ENCODE measurements at regions not wholly inside any gene's neighbourhood (a gene's known extent, or its start where the extent isn't known, plus 50 kb on each side); places are given as distances from the start of the nearest gene placed in this dataset.

DNA sequence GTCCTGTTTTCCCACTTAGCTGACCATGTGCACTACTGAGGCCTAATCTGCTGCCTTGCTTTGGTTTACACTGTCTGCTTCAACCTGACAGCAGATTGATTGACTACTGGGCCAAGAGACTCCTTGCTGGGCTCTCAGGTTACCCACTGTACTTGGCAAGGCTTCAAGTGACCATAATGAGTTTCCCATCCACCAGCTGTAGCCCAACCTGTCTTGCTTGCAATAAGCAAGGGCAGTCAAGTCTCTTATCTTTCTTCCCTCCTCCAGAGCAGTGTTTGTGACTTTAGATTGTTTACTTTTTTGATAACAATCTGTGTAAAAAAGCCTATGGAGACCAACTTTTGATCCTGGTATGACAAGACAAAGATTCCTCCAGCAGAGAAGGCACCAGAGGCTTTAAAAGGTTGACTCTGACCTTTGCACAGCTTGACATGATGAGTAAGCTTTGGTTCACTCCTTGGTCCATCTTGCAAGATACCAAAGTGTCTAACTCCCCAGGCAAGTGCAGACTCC is 912.3 kb upstream of the SEMA6A start:
- in situ Hi-C loops (cut with MboI) = no loop called here
- Histone ChIP-seq H3K4me2 (ENCODE audit: control insufficient read depth, insufficient read depth) (no peak overlapping the region), H3K4me1 (ENCODE audit: control insufficient read depth, insufficient read depth, low read length) (no peaks in the 10 kb centered on the region), H3K79me2 (ENCODE audit: control insufficient read depth, insufficient read depth, low read length) (no peaks in the 10 kb centered on the region), H3K27me3 (replicated peaks in 1 of 2; ENCODE audit: control insufficient read depth in 2 of 2, insufficient read depth in 2 of 2, low read length in 1 of 2) (no peaks in the 10 kb centered on the region), H3K27ac (ENCODE audit: control insufficient read depth, insufficient read depth) (no peak overlapping the region), H4K20me1 (ENCODE audit: control insufficient read depth, insufficient read depth) (no peaks in the 10 kb centered on the region), H3K4me3 (no peak overlapping the region), H3K9ac (ENCODE audit: control insufficient read depth, insufficient read depth, low read length) (no peak overlapping the region), H2AFZ (ENCODE audit: control insufficient read depth, low read depth, low read length) (no peak overlapping the region), H3K36me3 (ENCODE audit: control insufficient read depth in 2 of 2, insufficient read depth in 2 of 2, low read length in 1 of 2) (no peaks in the 10 kb centered on the region), H3K9me3 (replicated peaks; ENCODE audit: control insufficient read depth, insufficient read depth, low read length) (no peaks in the 10 kb centered on the region)
- RAD21 ChIA-PET (ENCODE audit: unreplicated experiment) = no interaction called here
- CTCF ChIA-PET = no interaction called here
- BruUV-seq (replicated peaks) = no TSS peak
- TF ChIP-seq SMARCA5 (IDR thresholded peaks at IDR 0.05) (no peak), MYB (IDR thresholded peaks at IDR 0.05; ENCODE audit: borderline replicate concordance, low read depth, low read length) (no peak), TCF7 (IDR thresholded peaks at IDR 0.05; ENCODE audit: borderline replicate concordance) (no peak)
- TF ChIP-seq, protein P1, sequence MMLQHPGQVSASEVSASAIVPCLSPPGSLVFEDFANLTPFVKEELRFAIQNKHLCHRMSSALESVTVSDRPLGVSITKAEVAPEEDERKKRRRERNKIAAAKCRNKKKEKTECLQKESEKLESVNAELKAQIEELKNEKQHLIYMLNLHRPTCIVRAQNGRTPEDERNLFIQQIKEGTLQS (IDR thresholded peaks at IDR 0.05; ENCODE audit: borderline replicate concordance, extremely low read depth, low read depth, low read length) = no peak
- SMC1A ChIA-PET (ENCODE audit: uncharacterized antibody, unreplicated experiment) = no interaction called here
- ATAC-seq = no peak
- POLR2A ChIA-PET = no interaction called here
- no peak for FAIRE-seq
- intact Hi-C loops (cut with micrococcal nuclease; ENCODE audit: unreplicated experiment) = no loop called here
- DNase-seq (ENCODE audit: low read depth, low spot score) = no peak

DNA sequence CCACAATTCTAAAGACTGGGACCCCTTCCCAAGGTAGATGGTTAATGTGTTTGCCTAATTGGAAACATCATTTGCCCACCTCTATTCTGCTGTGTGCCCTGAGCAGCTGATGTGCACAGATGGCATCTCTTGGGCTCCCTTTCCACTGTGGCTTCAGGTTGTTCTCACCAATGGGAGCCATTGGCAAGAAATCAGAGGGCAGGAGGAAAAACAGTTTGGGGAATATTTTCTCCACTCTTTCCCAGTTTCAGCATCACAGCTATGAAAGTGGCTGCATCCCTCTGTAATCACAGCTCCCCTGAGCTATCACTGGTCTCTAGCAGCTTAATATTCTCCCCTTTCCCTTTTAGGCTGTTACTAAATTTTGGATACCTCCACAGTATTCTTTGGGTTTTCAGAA is 911.6 kb upstream of the SEMA6A start:
- intact Hi-C loops (cut with micrococcal nuclease; ENCODE audit: unreplicated experiment) (no loop called here), in situ Hi-C loops (cut with MboI) (no loop called here)
- no peak overlapping the region for H3K27ac ChIP-seq (ENCODE audit: control insufficient read depth, insufficient read depth)
- H3K9me3 ChIP-seq (replicated peaks; ENCODE audit: control insufficient read depth, insufficient read depth, low read length) = no peaks in the 10 kb centered on the region
- RAD21 ChIA-PET (ENCODE audit: unreplicated experiment) = no interaction called here
- SMC1A ChIA-PET (ENCODE audit: uncharacterized antibody, unreplicated experiment) = interaction anchor here (0.6 kb wide), 1 partner anchor 11 kb away, joined by 3 read pairs; no protein-coding TSS in a partner anchor
- CTCF ChIA-PET = no interaction called here
- DNase-seq (ENCODE audit: low read depth, low spot score) (no peak), FAIRE-seq (no peak), ATAC-seq (no peak)
- no peaks in the 10 kb centered on the region for H3K4me1 ChIP-seq (ENCODE audit: control insufficient read depth, insufficient read depth, low read length)
- H4K20me1 ChIP-seq (ENCODE audit: control insufficient read depth, insufficient read depth) = no peaks in the 10 kb centered on the region
- no peaks in the 10 kb centered on the region for H3K27me3 ChIP-seq (replicated peaks in 1 of 2; ENCODE audit: control insufficient read depth in 2 of 2, insufficient read depth in 2 of 2, low read length in 1 of 2)
- POLR2A ChIA-PET = no interaction called here
- H3K4me2 ChIP-seq (ENCODE audit: control insufficient read depth, insufficient read depth) = no peak overlapping the region
- H3K36me3 ChIP-seq (ENCODE audit: control insufficient read depth in 2 of 2, insufficient read depth in 2 of 2, low read length in 1 of 2) = no peaks in the 10 kb centered on the region
- H3K79me2 ChIP-seq (ENCODE audit: control insufficient read depth, insufficient read depth, low read length) = no peaks in the 10 kb centered on the region
- no peak overlapping the region for H2AFZ ChIP-seq (ENCODE audit: control insufficient read depth, low read depth, low read length)
- H3K4me3 ChIP-seq = no peak overlapping the region
- BruUV-seq (replicated peaks) = no TSS peak
- no peak overlapping the region for H3K9ac ChIP-seq (ENCODE audit: control insufficient read depth, insufficient read depth, low read length)
- no peak for TF ChIP-seq NRF1 (conservative IDR thresholded peaks at IDR 0.05; ENCODE audit: low read depth, low read length)
- no peak for TF ChIP-seq ETV6 (conservative IDR thresholded peaks at IDR 0.05 in 1 of 2, IDR thresholded peaks at IDR 0.05 in 1 of 2; ENCODE audit: borderline replicate concordance in 1 of 2, low read depth in 1 of 2)
- no peak for TF ChIP-seq NBN (IDR thresholded peaks at IDR 0.05)
- no peak for TF ChIP-seq NFYA (IDR thresholded peaks at IDR 0.05; ENCODE audit: borderline replicate concordance, low read depth, low read length)
- TF ChIP-seq, protein P2, sequence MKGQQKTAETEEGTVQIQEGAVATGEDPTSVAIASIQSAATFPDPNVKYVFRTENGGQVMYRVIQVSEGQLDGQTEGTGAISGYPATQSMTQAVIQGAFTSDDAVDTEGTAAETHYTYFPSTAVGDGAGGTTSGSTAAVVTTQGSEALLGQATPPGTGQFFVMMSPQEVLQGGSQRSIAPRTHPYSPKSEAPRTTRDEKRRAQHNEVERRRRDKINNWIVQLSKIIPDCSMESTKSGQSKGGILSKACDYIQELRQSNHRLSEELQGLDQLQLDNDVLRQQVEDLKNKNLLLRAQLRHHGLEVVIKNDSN (IDR thresholded peaks at IDR 0.05; ENCODE audit: borderline replicate concordance, extremely low read length, insufficient read depth, low read depth, low read length) = no peak
- no peak for TF ChIP-seq RCOR1 (conservative IDR thresholded peaks at IDR 0.05; ENCODE audit: low read depth, low read length)
- no peak for TF ChIP-seq IKZF2 (IDR thresholded peaks at IDR 0.05)
- TF ChIP-seq IKZF1 (conservative IDR thresholded peaks at IDR 0.05) = no peak
- TF ChIP-seq LARP7 (IDR thresholded peaks at IDR 0.05) = no peak
- TF ChIP-seq KAT2A (conservative IDR thresholded peaks at IDR 0.05; ENCODE audit: control insufficient read depth, low read depth, low read length) = no peak
- TF ChIP-seq, protein P3, sequence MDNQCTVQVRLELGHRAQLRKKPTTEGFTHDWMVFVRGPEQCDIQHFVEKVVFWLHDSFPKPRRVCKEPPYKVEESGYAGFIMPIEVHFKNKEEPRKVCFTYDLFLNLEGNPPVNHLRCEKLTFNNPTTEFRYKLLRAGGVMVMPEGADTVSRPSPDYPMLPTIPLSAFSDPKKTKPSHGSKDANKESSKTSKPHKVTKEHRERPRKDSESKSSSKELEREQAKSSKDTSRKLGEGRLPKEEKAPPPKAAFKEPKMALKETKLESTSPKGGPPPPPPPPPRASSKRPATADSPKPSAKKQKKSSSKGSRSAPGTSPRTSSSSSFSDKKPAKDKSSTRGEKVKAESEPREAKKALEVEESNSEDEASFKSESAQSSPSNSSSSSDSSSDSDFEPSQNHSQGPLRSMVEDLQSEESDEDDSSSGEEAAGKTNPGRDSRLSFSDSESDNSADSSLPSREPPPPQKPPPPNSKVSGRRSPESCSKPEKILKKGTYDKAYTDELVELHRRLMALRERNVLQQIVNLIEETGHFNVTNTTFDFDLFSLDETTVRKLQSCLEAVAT (IDR thresholded peaks at IDR 0.05) = no peak
- TF ChIP-seq RAD51 (IDR thresholded peaks at IDR 0.05) = no peak
- no peak for TF ChIP-seq HDGF (IDR thresholded peaks at IDR 0.05)

Data from GM12878 (cell line).